ENCODE measurements at regions not wholly inside any gene's neighbourhood (a gene's known extent, or its start where the extent isn't known, plus 50 kb on each side); places are given as distances from the start of the nearest gene placed in this dataset.

DNA sequence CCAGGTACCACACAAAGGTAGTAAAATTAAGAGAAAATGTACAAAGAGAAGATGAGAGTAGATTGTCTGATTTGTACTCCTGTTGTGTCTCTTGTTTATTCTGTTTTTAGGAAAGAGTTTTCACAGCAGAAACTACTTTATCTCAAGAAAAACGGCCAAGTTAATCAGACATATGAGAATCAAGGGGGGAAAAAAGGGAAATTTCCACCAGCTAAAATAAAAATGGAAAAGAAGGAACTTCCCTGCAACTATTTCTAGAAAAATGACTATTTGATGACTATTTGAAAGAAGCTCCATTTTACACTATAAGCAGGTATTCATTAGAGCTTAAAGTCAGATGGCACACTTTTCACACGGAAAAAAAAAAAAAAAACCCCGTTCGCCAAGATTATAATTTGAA, 56.5 kb downstream of the EPRS1 start:
- H3K9ac ChIP-seq: no peak overlapping the region
- TF ChIP-seq, protein P1, sequence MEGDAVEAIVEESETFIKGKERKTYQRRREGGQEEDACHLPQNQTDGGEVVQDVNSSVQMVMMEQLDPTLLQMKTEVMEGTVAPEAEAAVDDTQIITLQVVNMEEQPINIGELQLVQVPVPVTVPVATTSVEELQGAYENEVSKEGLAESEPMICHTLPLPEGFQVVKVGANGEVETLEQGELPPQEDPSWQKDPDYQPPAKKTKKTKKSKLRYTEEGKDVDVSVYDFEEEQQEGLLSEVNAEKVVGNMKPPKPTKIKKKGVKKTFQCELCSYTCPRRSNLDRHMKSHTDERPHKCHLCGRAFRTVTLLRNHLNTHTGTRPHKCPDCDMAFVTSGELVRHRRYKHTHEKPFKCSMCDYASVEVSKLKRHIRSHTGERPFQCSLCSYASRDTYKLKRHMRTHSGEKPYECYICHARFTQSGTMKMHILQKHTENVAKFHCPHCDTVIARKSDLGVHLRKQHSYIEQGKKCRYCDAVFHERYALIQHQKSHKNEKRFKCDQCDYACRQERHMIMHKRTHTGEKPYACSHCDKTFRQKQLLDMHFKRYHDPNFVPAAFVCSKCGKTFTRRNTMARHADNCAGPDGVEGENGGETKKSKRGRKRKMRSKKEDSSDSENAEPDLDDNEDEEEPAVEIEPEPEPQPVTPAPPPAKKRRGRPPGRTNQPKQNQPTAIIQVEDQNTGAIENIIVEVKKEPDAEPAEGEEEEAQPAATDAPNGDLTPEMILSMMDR (conservative IDR thresholded peaks at IDR 0.05; ENCODE audit: low read depth, low read length): no peak
- no peak overlapping the region for H3K4me3 ChIP-seq (IDR thresholded peaks at IDR 0.05; ENCODE audit: insufficient read depth, low read depth, low read length)
- no peaks in the 10 kb centered on the region for H4K20me1 ChIP-seq (ENCODE audit: insufficient read depth)
- H2AFZ ChIP-seq (ENCODE audit: low read depth): no peak overlapping the region
- H3K36me3 ChIP-seq (ENCODE audit: insufficient read depth): peaks cover 4% of the 10 kb centered on the region; the same call in 1 of the 2 replicates
- H3K27ac ChIP-seq: no peak overlapping the region
- no peaks in the 10 kb centered on the region for H3K79me2 ChIP-seq (ENCODE audit: insufficient read depth, low read depth)
- no peaks in the 10 kb centered on the region for H3K27me3 ChIP-seq (ENCODE audit: insufficient read depth, low read depth)
- H3K4me2 ChIP-seq: no peak overlapping the region
- H3K4me1 ChIP-seq (ENCODE audit: low read depth, poor library complexity, severe bottlenecking): no peaks in the 10 kb centered on the region

DNA sequence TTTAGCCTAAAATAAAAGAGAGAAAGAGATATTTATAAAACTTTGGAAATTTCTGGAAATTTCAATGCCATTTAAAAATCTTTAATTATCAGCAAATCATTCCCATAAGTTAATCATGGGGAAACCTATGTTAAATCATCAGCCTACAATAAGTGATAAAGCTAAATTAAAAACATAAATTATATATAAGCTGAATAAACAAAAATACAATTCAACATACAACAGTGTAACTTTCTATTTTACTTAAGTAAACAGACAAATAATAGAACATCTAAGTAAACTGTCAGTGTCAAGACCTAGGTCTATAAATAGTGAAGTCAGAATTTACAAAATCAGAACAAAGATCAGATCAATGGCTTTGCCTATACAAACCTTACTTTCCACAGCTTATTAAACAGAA, 57.5 kb downstream of the EPRS1 start:
- no peak overlapping the region for H3K9ac ChIP-seq
- H3K27me3 ChIP-seq (ENCODE audit: insufficient read depth, low read depth): no peaks in the 10 kb centered on the region
- H3K4me2 ChIP-seq: no peak overlapping the region
- H3K79me2 ChIP-seq (ENCODE audit: insufficient read depth, low read depth): no peaks in the 10 kb centered on the region
- no peak overlapping the region for H3K27ac ChIP-seq
- H4K20me1 ChIP-seq (ENCODE audit: insufficient read depth): no peaks in the 10 kb centered on the region
- peaks cover 4% of the 10 kb centered on the region; the same call in 1 of the 2 replicates for H3K36me3 ChIP-seq (ENCODE audit: insufficient read depth)
- H3K4me1 ChIP-seq (ENCODE audit: low read depth, poor library complexity, severe bottlenecking): no peaks in the 10 kb centered on the region
- TF ChIP-seq, protein P1 (conservative IDR thresholded peaks at IDR 0.05; ENCODE audit: low read depth, low read length): no peak
- no peak overlapping the region for H3K4me3 ChIP-seq (IDR thresholded peaks at IDR 0.05; ENCODE audit: insufficient read depth, low read depth, low read length)
- H2AFZ ChIP-seq (ENCODE audit: low read depth): no peak overlapping the region

DNA sequence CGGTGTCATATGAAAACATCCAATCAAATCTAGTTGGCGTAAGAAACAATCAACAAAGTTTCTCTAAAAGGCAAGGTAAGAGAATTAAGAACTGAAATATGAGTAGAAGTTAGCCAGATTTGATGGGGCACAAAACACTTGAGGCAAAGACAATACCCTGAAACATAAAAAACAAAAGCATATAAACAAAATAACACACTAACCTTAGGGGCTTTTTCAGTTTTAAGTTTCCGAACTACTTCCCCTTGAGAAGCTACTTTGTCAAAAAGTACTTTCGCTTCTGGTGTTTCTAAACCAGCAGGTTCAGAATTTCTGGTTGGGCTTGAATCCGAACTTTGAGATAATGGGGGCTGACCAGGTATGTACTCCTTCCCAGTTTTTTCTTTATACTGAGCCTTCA, 57.9 kb downstream of the EPRS1 start:
- H3K27me3 ChIP-seq (ENCODE audit: insufficient read depth, low read depth): no peaks in the 10 kb centered on the region
- H3K4me2 ChIP-seq: no peak overlapping the region
- peaks cover 4% of the 10 kb centered on the region; the same call in 1 of the 2 replicates for H3K36me3 ChIP-seq (ENCODE audit: insufficient read depth)
- no peaks in the 10 kb centered on the region for H4K20me1 ChIP-seq (ENCODE audit: insufficient read depth)
- TF ChIP-seq, protein P1 (conservative IDR thresholded peaks at IDR 0.05; ENCODE audit: low read depth, low read length): no peak
- H3K79me2 ChIP-seq (ENCODE audit: insufficient read depth, low read depth): no peaks in the 10 kb centered on the region
- H3K4me1 ChIP-seq (ENCODE audit: low read depth, poor library complexity, severe bottlenecking): no peaks in the 10 kb centered on the region
- H2AFZ ChIP-seq (ENCODE audit: low read depth): no peak overlapping the region
- no peak overlapping the region for H3K27ac ChIP-seq
- H3K9ac ChIP-seq: no peak overlapping the region
- no peak overlapping the region for H3K4me3 ChIP-seq (IDR thresholded peaks at IDR 0.05; ENCODE audit: insufficient read depth, low read depth, low read length)

DNA sequence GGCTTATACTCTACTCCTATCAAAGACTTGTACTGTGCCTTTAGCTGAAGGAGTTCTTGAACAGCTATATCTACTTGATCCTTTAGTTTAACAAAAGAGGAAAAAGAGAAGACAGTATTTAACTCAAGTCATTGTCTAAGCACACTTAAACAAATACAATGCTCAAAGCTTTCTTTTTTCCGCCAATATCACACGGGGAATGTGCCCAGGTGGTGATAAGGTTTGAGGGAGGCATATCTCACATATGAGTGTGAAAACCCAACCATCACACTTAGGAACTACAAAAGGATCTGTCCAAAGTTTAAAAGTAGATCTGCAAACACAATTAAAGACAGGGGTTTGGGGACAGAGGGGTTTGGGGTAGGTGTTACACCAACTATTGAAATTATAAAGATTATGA, 59.0 kb upstream of the SLC30A10 start:
- H3K4me1 ChIP-seq (ENCODE audit: low read depth, poor library complexity, severe bottlenecking): no peaks in the 10 kb centered on the region
- no peaks in the 10 kb centered on the region for H3K27me3 ChIP-seq (ENCODE audit: insufficient read depth, low read depth)
- no peaks in the 10 kb centered on the region for H4K20me1 ChIP-seq (ENCODE audit: insufficient read depth)
- TF ChIP-seq, protein P1 (conservative IDR thresholded peaks at IDR 0.05; ENCODE audit: low read depth, low read length): no peak
- H3K27ac ChIP-seq: no peak overlapping the region
- H3K36me3 ChIP-seq (ENCODE audit: insufficient read depth): peaks cover 4% of the 10 kb centered on the region; the same call in 1 of the 2 replicates
- no peak overlapping the region for H3K4me2 ChIP-seq
- H3K9ac ChIP-seq: no peak overlapping the region
- H3K79me2 ChIP-seq (ENCODE audit: insufficient read depth, low read depth): no peaks in the 10 kb centered on the region
- H3K4me3 ChIP-seq (IDR thresholded peaks at IDR 0.05; ENCODE audit: insufficient read depth, low read depth, low read length): no peak overlapping the region
- H2AFZ ChIP-seq (ENCODE audit: low read depth): no peak overlapping the region
